GM13977 (cell line): ENCODE measurements at regions not wholly inside any gene's neighbourhood (a gene's known extent, or its start where the extent isn't known, plus 50 kb on each side); places are given as distances from the start of the nearest gene placed in this dataset.

Source experiments
- DNase-seq: peaks from one replicate; pipeline ENCODE4 v3.0.0; 2012; ENCODE audit warnings: low spot score
- in situ Hi-C: fragments of 300-500 bp; cut with MboI; formaldehyde crosslinking; loops from one replicate; pipeline ENCODE4 v1.12.0; 2022; ENCODE audit warnings: low sequenced_read_pairs, low pct_unique_long_range_greater_than_20kb, mixed read lengths, inconsistent platforms; ENCODE audit not compliant: unreplicated experiment
- TF ChIP-seq, protein P1 (sequence below): IDR thresholded peaks from 2 replicates; pipeline ENCODE4 v1.5.1; 2012; ENCODE audit warnings: mild to moderate bottlenecking, control low read depth; ENCODE audit not compliant: insufficient read depth; ENCODE audit errors: extremely low read depth, missing control alignments

DNA sequence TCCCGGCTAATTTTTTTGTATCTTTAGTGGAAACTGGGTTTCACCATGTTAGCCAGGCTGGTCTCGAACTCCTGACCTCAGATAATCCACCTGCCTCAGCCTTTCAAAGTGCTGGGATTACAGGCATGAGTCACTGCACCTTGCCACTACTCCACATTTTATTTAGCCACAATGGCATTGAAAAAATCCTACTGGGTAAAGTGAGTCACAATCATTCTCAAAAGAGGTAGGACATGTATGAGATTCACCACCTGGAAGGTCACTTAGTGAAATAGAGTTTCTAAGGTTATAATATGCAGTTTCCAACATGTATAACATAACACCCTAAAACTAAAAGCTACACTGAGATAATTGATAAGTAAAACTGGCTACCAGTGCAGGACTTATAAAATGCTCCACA lies 159.2 kb downstream of the BTC start:
- in situ Hi-C loops, result no loop called here
- no peak for DNase-seq
- TF ChIP-seq, protein P1, sequence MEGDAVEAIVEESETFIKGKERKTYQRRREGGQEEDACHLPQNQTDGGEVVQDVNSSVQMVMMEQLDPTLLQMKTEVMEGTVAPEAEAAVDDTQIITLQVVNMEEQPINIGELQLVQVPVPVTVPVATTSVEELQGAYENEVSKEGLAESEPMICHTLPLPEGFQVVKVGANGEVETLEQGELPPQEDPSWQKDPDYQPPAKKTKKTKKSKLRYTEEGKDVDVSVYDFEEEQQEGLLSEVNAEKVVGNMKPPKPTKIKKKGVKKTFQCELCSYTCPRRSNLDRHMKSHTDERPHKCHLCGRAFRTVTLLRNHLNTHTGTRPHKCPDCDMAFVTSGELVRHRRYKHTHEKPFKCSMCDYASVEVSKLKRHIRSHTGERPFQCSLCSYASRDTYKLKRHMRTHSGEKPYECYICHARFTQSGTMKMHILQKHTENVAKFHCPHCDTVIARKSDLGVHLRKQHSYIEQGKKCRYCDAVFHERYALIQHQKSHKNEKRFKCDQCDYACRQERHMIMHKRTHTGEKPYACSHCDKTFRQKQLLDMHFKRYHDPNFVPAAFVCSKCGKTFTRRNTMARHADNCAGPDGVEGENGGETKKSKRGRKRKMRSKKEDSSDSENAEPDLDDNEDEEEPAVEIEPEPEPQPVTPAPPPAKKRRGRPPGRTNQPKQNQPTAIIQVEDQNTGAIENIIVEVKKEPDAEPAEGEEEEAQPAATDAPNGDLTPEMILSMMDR, result no peak

DNA sequence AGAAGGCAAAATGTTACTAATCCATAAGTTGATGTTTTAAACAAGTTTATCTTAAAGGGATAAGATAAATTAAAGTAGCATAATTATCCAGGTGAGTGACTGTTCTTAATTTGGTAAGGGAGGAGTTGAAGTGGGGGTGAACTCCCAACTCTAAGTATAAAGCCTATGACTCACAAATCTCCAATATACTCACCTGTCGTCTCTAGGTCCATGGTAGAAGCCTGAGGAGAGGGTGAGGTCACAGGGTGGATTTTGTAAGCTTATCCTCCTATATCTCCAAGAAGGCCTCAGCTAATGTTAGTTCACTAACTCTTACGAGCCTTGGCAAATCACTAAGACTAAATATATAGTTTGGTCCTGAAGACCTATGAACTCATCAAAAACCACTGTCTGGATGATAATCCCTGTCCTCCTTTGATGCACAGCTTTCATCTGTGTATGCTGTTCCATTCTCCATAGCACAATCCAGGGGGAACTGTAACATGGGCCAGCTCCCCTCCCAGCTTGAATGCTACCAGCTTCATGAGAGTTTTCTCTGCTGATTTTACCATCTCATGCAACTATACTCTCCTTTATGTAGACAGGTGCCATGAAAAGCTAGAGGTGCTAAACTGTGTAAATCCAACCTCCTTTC lies 158.7 kb downstream of the BTC start:
- TF ChIP-seq, protein P1, result no peak
- in situ Hi-C loops, result no loop called here
- DNase-seq, result no peak

DNA sequence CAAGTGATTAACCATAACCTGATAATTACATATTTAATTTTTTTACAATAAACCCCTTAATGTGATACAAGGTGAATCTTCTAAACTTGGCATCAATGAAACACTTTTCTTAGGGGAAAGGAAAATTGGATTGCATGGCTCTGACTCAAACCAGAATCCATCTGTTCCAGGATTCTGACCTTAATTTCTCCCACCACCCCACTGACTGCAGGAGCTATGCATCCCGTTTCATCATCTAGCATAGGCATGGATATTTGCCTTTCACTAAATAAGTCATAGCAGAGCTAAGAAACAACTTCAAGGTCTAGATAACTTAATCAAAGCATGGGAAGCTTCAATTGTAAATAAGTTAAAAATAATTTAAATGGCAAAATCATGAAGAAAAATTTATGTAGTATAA lies 156.3 kb downstream of the BTC start:
- TF ChIP-seq, protein P1, result no peak
- DNase-seq, result no peak
- in situ Hi-C loops, result no loop called here

DNA sequence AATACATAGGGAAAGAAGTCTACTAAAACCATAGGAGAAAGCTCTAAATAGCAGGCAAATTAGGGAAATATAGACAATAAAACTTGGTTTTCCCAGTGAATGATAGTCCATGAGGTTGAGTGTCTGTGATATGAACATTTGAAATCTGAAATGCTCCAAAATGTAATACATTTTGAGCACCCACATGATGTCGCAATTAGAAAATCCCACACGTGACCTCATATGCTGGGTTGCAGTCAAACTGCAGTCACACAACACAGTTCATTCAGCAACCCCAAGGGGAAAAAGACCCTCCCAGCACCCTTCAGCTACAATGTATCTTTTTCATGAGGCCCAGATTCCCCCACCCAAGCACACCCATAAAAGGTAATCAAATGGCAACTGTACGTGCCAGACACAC lies 155.6 kb downstream of the BTC start:
- DNase-seq, result no peak
- in situ Hi-C loops, result no loop called here
- TF ChIP-seq, protein P1, result no peak

DNA sequence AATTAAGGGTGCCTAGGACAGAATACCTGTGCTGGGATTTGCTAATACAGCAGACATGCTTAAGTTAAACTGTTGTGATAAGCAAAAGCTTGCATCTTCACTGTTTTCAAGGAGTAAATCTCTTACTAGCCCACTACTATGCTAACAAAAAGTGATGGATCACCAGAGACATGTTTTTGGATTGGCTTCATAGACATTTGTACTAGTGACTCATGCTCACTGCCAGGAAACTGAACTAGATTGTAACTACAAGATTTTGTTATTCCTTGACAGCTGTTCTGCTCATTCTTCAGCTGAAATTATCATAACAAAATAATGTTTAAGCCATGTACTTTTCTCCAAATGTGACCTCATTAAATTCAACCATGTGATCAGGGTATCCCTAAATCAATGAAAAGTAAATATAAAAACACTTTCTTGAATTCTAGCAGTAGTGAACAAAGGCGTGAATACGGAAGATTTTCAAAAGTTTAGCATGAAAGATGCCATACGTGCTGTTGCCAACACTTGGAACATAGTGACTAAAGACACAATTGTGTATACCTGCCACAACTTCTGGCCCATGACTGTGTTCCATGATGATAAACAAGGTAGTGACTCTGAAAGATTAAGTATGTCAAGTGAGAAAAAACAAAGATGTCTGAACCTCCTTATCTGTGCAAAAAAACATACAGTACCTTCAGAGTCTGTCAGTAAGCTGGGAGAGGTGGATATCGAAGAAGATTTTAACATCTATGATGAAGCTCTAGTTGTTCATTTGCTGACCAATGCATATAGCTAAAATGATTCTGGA lies 154.0 kb downstream of the BTC start:
- DNase-seq, result no peak
- TF ChIP-seq, protein P1, result no peak
- in situ Hi-C loops, result no loop called here

DNA sequence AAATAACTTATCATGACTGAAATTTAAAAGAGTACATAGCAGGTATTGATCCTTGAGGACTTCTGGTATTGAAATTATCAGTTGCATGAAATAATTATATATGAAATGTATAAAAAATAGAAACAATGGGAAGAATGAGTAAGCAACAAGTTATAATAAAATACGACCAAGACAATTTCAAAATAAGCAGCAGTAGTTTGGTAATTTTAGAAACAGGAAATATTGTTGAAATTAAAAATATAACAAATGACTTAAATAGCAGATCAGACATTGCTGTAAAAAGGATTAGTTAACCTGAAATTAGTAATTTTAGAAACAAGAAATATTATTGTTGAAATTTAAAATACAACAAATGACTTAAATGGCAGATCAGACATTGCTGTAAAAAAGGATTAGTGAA lies 152.3 kb downstream of the BTC start:
- TF ChIP-seq, protein P1, result no peak
- in situ Hi-C loops, result no loop called here
- no peak for DNase-seq
